IPS-20b (cell line): ENCODE measurements at regions not wholly inside any gene's neighbourhood (a gene's known extent, or its start where the extent isn't known, plus 50 kb on each side); places are given as distances from the start of the nearest gene placed in this dataset.

Experiments used
- H3K27ac ChIP-seq: one replicate; pipeline ENCODE4 v1.5.1; 2013; ENCODE audit warnings: low read length
- H3K27me3 ChIP-seq: 2 replicates; pipeline ENCODE4 v1.6.1; 2013; ENCODE audit warnings: mild to moderate bottlenecking, low read length, inconsistent platforms; ENCODE audit not compliant: insufficient read depth
- H3K36me3 ChIP-seq: 2 replicates; pipeline ENCODE4 v1.6.1; 2013; ENCODE audit warnings: low read depth, mild to moderate bottlenecking, inconsistent platforms, low read length, moderate library complexity; ENCODE audit not compliant: insufficient read depth
- H3K4me1 ChIP-seq: 2 replicates; pipeline ENCODE4 v1.6.1; 2013; ENCODE audit warnings: mild to moderate bottlenecking, control low read depth, inconsistent platforms, low read length, moderate library complexity; ENCODE audit not compliant: insufficient read depth
- H3K4me3 ChIP-seq: 2 replicates; pipeline ENCODE4 v1.5.1; 2013; ENCODE audit warnings: mild to moderate bottlenecking, low read length, inconsistent platforms
- H3K9ac ChIP-seq: 2 replicates; pipeline ENCODE4 v1.6.1; 2013; ENCODE audit warnings: low read depth, mild to moderate bottlenecking, inconsistent platforms, low read length, moderate library complexity
- H3K9me3 ChIP-seq: 2 replicates; pipeline ENCODE4 v1.6.1; 2013; ENCODE audit warnings: mild to moderate bottlenecking, low read depth, low read length, inconsistent platforms; ENCODE audit not compliant: insufficient read depth

DNA sequence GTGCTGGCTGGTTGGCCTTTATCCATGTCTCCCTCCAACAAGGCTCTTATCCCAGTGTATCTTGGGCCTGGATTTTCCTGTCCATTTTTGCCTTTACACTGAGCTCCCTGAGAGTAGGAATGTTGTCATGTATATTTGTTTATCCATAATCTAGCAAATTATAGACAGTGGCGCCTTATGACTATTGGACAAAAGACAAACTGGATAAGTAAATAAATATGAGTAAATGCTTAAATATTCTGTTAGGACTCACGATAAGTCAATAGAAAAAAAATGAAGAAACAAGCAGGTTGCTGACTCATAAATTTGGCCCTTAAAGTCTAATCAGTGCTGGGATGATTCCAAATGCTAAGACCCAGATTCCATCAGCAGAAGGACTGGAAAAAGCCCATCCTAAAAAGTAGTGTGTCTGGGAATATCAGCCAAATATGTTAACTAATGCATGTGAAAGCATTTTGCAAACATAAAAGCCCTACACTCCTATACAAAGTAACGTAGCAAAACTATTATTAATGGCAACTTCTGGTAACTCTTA, 55.0 kb upstream of the PCSK2 start:
- H3K36me3 ChIP-seq = no peaks in the 10 kb centered on the region
- no peaks in the 10 kb centered on the region for H3K27me3 ChIP-seq
- H3K9me3 ChIP-seq = no peaks in the 10 kb centered on the region
- H3K9ac ChIP-seq = no peak overlapping the region
- no peak overlapping the region for H3K4me3 ChIP-seq
- H3K4me1 ChIP-seq = no peaks in the 10 kb centered on the region
- no peak overlapping the region for H3K27ac ChIP-seq

DNA sequence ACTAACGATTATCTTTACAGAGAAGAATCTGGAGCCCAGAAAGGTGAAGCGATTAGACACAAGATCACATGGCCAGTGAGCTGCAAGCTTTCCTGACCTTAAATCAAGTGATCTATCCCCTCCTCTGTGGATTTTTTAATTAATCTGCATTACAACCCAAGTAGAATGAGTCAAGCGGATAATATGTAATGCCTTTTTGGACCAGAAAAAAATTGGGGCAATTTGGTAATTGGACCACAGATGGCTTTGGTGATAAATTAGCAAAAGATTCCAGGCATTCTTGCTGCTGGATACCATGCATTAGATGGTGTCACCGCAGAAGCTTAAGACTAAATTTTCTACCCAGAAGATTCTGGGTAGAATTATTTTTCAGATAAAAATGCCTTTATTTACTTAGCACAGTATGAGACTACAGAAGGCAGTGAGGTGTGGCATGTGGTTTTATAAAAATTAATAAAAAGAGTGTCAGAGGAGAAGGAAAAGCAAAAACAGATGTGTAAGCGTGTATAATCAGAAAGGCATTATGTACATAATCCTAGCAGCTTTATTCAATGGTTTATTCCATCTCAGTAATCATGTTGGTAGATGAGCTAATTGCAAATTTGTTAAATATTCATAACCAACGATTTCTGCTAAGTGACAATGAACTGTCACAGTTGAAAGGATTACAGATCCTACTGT, 53.9 kb upstream of the PCSK2 start:
- H3K9ac ChIP-seq = no peak overlapping the region
- no peaks in the 10 kb centered on the region for H3K9me3 ChIP-seq

More for the DNA sequence above, 53.9 kb upstream of the PCSK2 start:
- H3K36me3 ChIP-seq = no peaks in the 10 kb centered on the region
- no peak overlapping the region for H3K27ac ChIP-seq
- H3K27me3 ChIP-seq = no peaks in the 10 kb centered on the region
- H3K4me1 ChIP-seq = no peaks in the 10 kb centered on the region
- H3K4me3 ChIP-seq = no peak overlapping the region
